ENCODE measurements at regions not wholly inside any gene's neighbourhood (a gene's known extent, or its start where the extent isn't known, plus 50 kb on each side); places are given as distances from the start of the nearest gene placed in this dataset.
"Not testable (repeated sequence)": the region's sequence is repeated elsewhere in the genome, so short reads cannot be mapped to it uniquely, and the experiment has no call there.

DNA sequence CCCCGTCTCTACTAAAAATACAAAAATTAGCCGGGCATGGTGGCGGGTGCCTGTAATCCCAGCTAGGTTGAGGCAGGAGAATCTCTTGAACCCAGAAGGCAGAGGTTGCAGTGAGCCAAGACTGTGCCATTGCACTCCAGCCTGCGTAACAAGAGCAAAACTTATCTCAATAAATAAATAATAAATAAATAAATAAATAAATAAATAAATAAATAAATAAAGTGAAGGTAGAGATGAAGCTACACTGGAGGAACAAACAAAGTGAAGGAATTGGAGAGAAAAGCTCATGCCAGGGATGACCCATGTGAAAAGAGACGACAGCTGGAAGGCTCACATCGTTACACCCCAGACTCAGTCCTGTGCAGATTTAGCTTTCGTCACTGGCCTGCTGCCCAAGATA lies 157.3 kb upstream of the ARHGAP28 start:
- H3K36me3 ChIP-seq (ENCODE audit: control insufficient read depth in 1 of 2, insufficient read depth in 2 of 2, low read length in 1 of 2); H3K4me3 ChIP-seq (ENCODE audit: low read length in 2 of 2); ATAC-seq (ENCODE audit: low FRiP score); H3K9me3 ChIP-seq (ENCODE audit: control insufficient read depth, low read length); intact Hi-C loops (cut with DNase I); H3K4me1 ChIP-seq (ENCODE audit: control insufficient read depth in 1 of 2, insufficient read depth in 2 of 2, low read length in 2 of 2); H3K27ac ChIP-seq (ENCODE audit: low read depth in 1 of 2, low read length in 2 of 2); DNase-seq; H3K27me3 ChIP-seq (ENCODE audit: control insufficient read depth in 1 of 2, insufficient read depth in 2 of 2, low read length in 1 of 2): not testable (repeated sequence)
- 92 to 96% methylated on average over 7 of the region's 7 CpGs for WGBS, 2 donors

DNA sequence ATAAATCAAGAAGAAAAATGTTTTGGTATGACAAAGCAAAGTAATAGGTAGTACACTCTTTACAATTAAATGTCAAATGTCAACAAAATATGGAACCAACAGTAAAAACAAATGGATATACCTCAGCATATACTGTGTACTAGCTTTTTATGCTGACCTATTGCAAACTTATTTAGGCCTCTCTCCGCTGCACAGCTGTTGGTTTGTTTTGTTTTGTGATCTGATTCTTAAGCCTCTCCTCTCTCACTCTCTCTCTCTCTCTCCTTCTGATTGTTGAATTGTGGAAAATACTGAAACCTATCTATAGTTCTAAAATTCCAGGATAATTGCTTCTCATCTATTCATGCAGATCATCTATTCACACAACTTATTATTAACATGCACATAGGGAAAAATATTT lies 154.9 kb upstream of the ARHGAP28 start:
- intact Hi-C loops (cut with DNase I) = no loop called here
- H3K27ac ChIP-seq (ENCODE audit: low read depth in 1 of 2, low read length in 2 of 2) = no peak overlapping the region
- peaks cover 1% of the 10 kb centered on the region for H3K9me3 ChIP-seq (ENCODE audit: control insufficient read depth, low read length)
- H3K4me3 ChIP-seq (ENCODE audit: low read length in 2 of 2) = no peak overlapping the region
- ATAC-seq (ENCODE audit: low FRiP score) (no peak), DNase-seq (no peak)
- 86 to 89% methylated on average over 1 of the region's 1 CpG for WGBS, 2 donors
- H3K27me3 ChIP-seq (ENCODE audit: control insufficient read depth in 1 of 2, insufficient read depth in 2 of 2, low read length in 1 of 2) = no peaks in the 10 kb centered on the region
- H3K4me1 ChIP-seq (ENCODE audit: control insufficient read depth in 1 of 2, insufficient read depth in 2 of 2, low read length in 2 of 2) = no peaks in the 10 kb centered on the region
- no peaks in the 10 kb centered on the region for H3K36me3 ChIP-seq (ENCODE audit: control insufficient read depth in 1 of 2, insufficient read depth in 2 of 2, low read length in 1 of 2)

DNA sequence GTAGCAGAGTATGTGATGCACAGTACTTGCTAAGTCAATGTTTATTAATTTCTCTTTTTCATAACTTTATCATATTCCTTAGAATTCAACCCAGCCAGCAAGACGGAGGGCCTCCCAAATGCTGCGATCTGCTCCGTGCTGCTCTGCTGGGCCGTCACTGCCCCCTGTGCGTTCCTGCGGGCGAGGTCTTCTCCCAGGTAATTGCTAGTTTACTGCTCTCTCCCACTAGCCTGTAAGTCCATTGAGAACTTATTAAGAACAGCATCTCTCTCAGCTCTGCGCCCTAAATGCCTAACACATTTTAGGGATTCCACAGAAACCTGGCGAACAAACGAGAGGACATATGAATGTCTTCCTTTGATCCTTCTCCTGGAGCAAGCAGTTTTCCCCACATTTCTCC lies 153.6 kb upstream of the ARHGAP28 start:
- DNase-seq = no peak
- Histone ChIP-seq H3K9me3 (ENCODE audit: control insufficient read depth, low read length) (peaks cover 1% of the 10 kb centered on the region), H3K27ac (ENCODE audit: low read depth in 1 of 2, low read length in 2 of 2) (no peak overlapping the region), H3K4me3 (ENCODE audit: low read length in 2 of 2) (no peak overlapping the region), H3K27me3 (ENCODE audit: control insufficient read depth in 1 of 2, insufficient read depth in 2 of 2, low read length in 1 of 2) (no peaks in the 10 kb centered on the region), H3K36me3 (ENCODE audit: control insufficient read depth in 1 of 2, insufficient read depth in 2 of 2, low read length in 1 of 2) (no peaks in the 10 kb centered on the region), H3K4me1 (ENCODE audit: control insufficient read depth in 1 of 2, insufficient read depth in 2 of 2, low read length in 2 of 2) (no peaks in the 10 kb centered on the region)
- WGBS, 2 donors = 80 to 87% methylated on average over 10 of the region's 10 CpGs
- intact Hi-C loops (cut with DNase I) = no loop called here
- ATAC-seq (ENCODE audit: low FRiP score) = no peak

- Histone ChIP-seq H3K27ac (ENCODE audit: low read depth in 1 of 2, low read length in 2 of 2) (no peak overlapping the region), H3K4me1 (ENCODE audit: control insufficient read depth in 1 of 2, insufficient read depth in 2 of 2, low read length in 2 of 2) (no peaks in the 10 kb centered on the region), H3K36me3 (ENCODE audit: control insufficient read depth in 1 of 2, insufficient read depth in 2 of 2, low read length in 1 of 2) (no peaks in the 10 kb centered on the region), H3K4me3 (ENCODE audit: low read length in 2 of 2) (no peak overlapping the region), H3K27me3 (ENCODE audit: control insufficient read depth in 1 of 2, insufficient read depth in 2 of 2, low read length in 1 of 2) (no peaks in the 10 kb centered on the region), H3K9me3 (ENCODE audit: control insufficient read depth, low read length) (peaks cover 1% of the 10 kb centered on the region)
- ATAC-seq (ENCODE audit: low FRiP score) = no peak
- WGBS, 2 donors = 82 to 86% methylated on average over 5 of the region's 5 CpGs
- DNase-seq = no peak
- intact Hi-C loops (cut with DNase I) = no loop called here
Measured at GRCh38 chr18:6576718-6577375, 152.7 kb upstream of the ARHGAP28 start.

- intact Hi-C loops (cut with DNase I) = no loop called here
- no peak for ATAC-seq (ENCODE audit: low FRiP score)
Measured at GRCh38 chr18:6578686-6579085, 150.8 kb upstream of the ARHGAP28 start.

GRCh38 chr18:6579486-6579885 lies 150.0 kb upstream of the ARHGAP28 start:
- Histone ChIP-seq H3K27me3 (ENCODE audit: control insufficient read depth in 1 of 2, insufficient read depth in 2 of 2, low read length in 1 of 2) (no peaks in the 10 kb centered on the region), H3K4me3 (ENCODE audit: low read length in 2 of 2) (no peak overlapping the region), H3K9me3 (ENCODE audit: control insufficient read depth, low read length) (peaks cover 1% of the 10 kb centered on the region), H3K4me1 (ENCODE audit: control insufficient read depth in 1 of 2, insufficient read depth in 2 of 2, low read length in 2 of 2) (no peaks in the 10 kb centered on the region), H3K36me3 (ENCODE audit: control insufficient read depth in 1 of 2, insufficient read depth in 2 of 2, low read length in 1 of 2) (no peaks in the 10 kb centered on the region), H3K27ac (ENCODE audit: low read depth in 1 of 2, low read length in 2 of 2) (no peak overlapping the region)
- DNase-seq (no peak), ATAC-seq (ENCODE audit: low FRiP score) (no peak)
- intact Hi-C loops (cut with DNase I) = no loop called here
- WGBS, 2 donors = 64 to 71% methylated on average over 5 of the region's 5 CpGs

More at GRCh38 chr18:6578686-6579085, 150.8 kb upstream of the ARHGAP28 start:
- peaks cover 1% of the 10 kb centered on the region for H3K9me3 ChIP-seq (ENCODE audit: control insufficient read depth, low read length)
- no peaks in the 10 kb centered on the region for H3K36me3 ChIP-seq (ENCODE audit: control insufficient read depth in 1 of 2, insufficient read depth in 2 of 2, low read length in 1 of 2)
- no peaks in the 10 kb centered on the region for H3K27me3 ChIP-seq (ENCODE audit: control insufficient read depth in 1 of 2, insufficient read depth in 2 of 2, low read length in 1 of 2)
- WGBS, 2 donors = 74 to 76% methylated on average over 2 of the region's 2 CpGs
- no peak overlapping the region for H3K27ac ChIP-seq (ENCODE audit: low read depth in 1 of 2, low read length in 2 of 2)
- DNase-seq = no peak
- H3K4me3 ChIP-seq (ENCODE audit: low read length in 2 of 2) = no peak overlapping the region
- no peaks in the 10 kb centered on the region for H3K4me1 ChIP-seq (ENCODE audit: control insufficient read depth in 1 of 2, insufficient read depth in 2 of 2, low read length in 2 of 2)

DNA sequence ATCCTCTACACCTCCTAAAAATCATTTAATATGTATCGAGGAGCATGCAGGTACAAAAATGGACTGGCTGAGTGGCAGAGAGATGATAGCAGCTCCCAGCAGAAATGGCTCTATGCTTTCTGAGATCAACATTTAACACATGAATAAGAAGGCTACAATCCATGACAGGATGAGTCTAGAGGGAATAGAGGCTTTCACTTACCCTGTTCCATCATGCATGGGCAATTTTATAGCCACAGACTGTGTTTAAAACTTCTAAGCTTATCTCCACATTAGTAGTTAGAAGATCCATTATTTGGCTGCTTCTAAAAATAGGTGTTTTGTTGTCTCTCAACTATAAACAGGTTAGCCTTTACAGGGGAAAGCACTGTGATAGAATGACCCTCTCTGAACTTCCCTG lies 149.1 kb upstream of the ARHGAP28 start:
- H3K36me3 ChIP-seq (ENCODE audit: control insufficient read depth in 1 of 2, insufficient read depth in 2 of 2, low read length in 1 of 2) = no peaks in the 10 kb centered on the region
- no peak overlapping the region for H3K27ac ChIP-seq (ENCODE audit: low read depth in 1 of 2, low read length in 2 of 2)
- intact Hi-C loops (cut with DNase I) = no loop called here
- H3K27me3 ChIP-seq (ENCODE audit: control insufficient read depth in 1 of 2, insufficient read depth in 2 of 2, low read length in 1 of 2) = no peaks in the 10 kb centered on the region
- no peaks in the 10 kb centered on the region for H3K4me1 ChIP-seq (ENCODE audit: control insufficient read depth in 1 of 2, insufficient read depth in 2 of 2, low read length in 2 of 2)
- WGBS, 2 donors = 79 to 81% methylated on average over 1 of the region's 1 CpG
- no peak for ATAC-seq (ENCODE audit: low FRiP score)
- no peak overlapping the region for H3K4me3 ChIP-seq (ENCODE audit: low read length in 2 of 2)
- peaks cover 1% of the 10 kb centered on the region for H3K9me3 ChIP-seq (ENCODE audit: control insufficient read depth, low read length)
- no peak for DNase-seq

DNA sequence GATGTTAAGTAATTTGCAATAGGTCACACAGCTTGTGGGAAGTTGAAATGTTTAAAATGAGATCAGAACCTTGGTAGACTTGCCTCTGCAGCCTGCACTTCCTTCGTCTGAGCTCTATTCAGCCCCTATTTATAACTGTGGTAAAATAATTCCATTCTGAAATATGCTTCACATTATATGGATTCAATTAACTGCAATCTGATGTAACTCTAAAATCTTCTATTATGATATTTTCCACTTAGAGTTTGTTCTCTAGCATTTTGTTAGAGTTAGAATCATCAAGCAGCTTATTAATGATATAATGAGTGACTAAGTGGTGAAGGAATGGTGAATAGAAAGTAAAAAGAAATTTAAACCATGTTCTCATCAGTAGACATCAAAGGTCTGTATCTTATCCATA lies 139.6 kb upstream of the ARHGAP28 start:
- Histone ChIP-seq H3K4me1 (ENCODE audit: control insufficient read depth in 1 of 2, insufficient read depth in 2 of 2, low read length in 2 of 2) (no peaks in the 10 kb centered on the region), H3K9me3 (ENCODE audit: control insufficient read depth, low read length) (peaks cover 3% of the 10 kb centered on the region), H3K27ac (ENCODE audit: low read depth in 1 of 2, low read length in 2 of 2) (no peak overlapping the region), H3K4me3 (ENCODE audit: low read length in 2 of 2) (no peak overlapping the region), H3K36me3 (ENCODE audit: control insufficient read depth in 1 of 2, insufficient read depth in 2 of 2, low read length in 1 of 2) (no peaks in the 10 kb centered on the region), H3K27me3 (ENCODE audit: control insufficient read depth in 1 of 2, insufficient read depth in 2 of 2, low read length in 1 of 2) (no peaks in the 10 kb centered on the region)
- DNase-seq (no peak), ATAC-seq (ENCODE audit: low FRiP score) (no peak)
- WGBS, 2 donors = 28 to 29% methylated on average over 1 of the region's 1 CpG
- intact Hi-C loops (cut with DNase I) = no loop called here

GRCh38 chr18:6590326-6590725 lies 139.2 kb upstream of the ARHGAP28 start:
- Histone ChIP-seq H3K9me3 (ENCODE audit: control insufficient read depth, low read length) (peaks cover 3% of the 10 kb centered on the region), H3K4me3 (ENCODE audit: low read length in 2 of 2) (no peak overlapping the region), H3K27ac (ENCODE audit: low read depth in 1 of 2, low read length in 2 of 2) (no peak overlapping the region), H3K36me3 (ENCODE audit: control insufficient read depth in 1 of 2, insufficient read depth in 2 of 2, low read length in 1 of 2) (no peaks in the 10 kb centered on the region), H3K27me3 (ENCODE audit: control insufficient read depth in 1 of 2, insufficient read depth in 2 of 2, low read length in 1 of 2) (no peaks in the 10 kb centered on the region), H3K4me1 (ENCODE audit: control insufficient read depth in 1 of 2, insufficient read depth in 2 of 2, low read length in 2 of 2) (no peaks in the 10 kb centered on the region)
- DNase-seq = no peak
- intact Hi-C loops (cut with DNase I) = no loop called here
- no peak for ATAC-seq (ENCODE audit: low FRiP score)
- 66 to 75% methylated on average over 3 of the region's 3 CpGs for WGBS, 2 donors

Measured in aorta (tissue), 5 donors.